ENCODE measurements at regions not wholly inside any gene's neighbourhood (a gene's known extent, or its start where the extent isn't known, plus 50 kb on each side); places are given as distances from the start of the nearest gene placed in this dataset.
"Not testable (repeated sequence)": the region's sequence is repeated elsewhere in the genome, so short reads cannot be mapped to it uniquely, and the experiment has no call there.

DNA sequence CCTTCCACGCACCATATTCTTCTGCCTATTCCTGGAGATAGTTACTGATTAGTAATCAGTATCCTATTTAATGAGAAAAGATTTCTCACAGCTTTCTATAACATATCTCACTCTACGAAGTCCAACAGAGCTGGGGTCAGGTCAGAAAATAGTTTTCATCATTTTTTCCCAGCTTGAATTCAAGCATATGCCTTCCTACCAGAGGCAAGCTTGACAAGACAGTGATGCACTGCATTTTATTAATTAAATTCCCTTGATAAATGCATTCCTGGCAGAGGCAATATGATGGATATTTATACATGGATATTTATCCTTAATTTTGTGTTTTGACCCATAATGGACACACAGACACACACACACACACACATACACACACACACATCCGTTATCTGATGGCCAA lies 961.4 kb downstream of the EPHA3 start:
- H3K4me3 Mint-ChIP-seq (ENCODE audit: unreplicated experiment) = no peak overlapping the region
- peaks cover 6% of the 10 kb centered on the region for H3K4me1 Mint-ChIP-seq (ENCODE audit: insufficient read depth, unreplicated experiment)
- H3K9me3 Mint-ChIP-seq (ENCODE audit: unreplicated experiment) = peaks cover 8% of the 10 kb centered on the region
- H3K27me3 Mint-ChIP-seq (ENCODE audit: insufficient read depth, unreplicated experiment) = no peaks in the 10 kb centered on the region
- TF ChIP-seq CTCF (IDR thresholded peaks at IDR 0.05; ENCODE audit: unreplicated experiment) = no peak
- ChIA-PET POLR2A (no interaction called here), CTCF (no interaction called here)
- H3K36me3 Mint-ChIP-seq (ENCODE audit: insufficient read depth, unreplicated experiment) = no peaks in the 10 kb centered on the region
- intact Hi-C loops (cut with micrococcal nuclease) = no loop called here
- BruUV-seq (replicated peaks) = no TSS peak
- no peak overlapping the region for H3K27ac Mint-ChIP-seq (ENCODE audit: low read depth, unreplicated experiment)
- no peak for DNase-seq (ENCODE audit: unreplicated experiment)

DNA sequence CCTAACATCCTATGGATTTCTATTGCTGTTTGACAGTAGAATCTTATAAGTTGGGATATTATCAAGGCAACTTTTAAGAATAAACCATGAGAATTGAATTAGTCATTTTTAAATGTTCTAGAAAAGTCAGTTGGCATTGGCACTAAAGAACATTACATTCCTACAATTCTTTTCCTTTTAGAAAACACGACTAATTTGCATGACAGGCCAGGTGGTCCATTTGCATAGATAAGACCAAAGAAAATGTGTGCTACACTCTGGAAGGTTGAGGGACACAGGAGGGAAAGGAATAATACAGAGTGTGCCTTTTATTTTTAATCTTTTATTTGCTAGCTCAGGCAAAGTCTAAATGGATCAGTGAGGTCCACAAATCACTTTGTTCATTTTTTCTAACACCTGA lies 962.3 kb downstream of the EPHA3 start:
- intact Hi-C loops (cut with micrococcal nuclease) = no loop called here
- Mint-ChIP-seq H3K36me3 (ENCODE audit: insufficient read depth, unreplicated experiment) (no peaks in the 10 kb centered on the region), H3K4me3 (ENCODE audit: unreplicated experiment) (no peak overlapping the region), H3K4me1 (ENCODE audit: insufficient read depth, unreplicated experiment) (peaks cover 6% of the 10 kb centered on the region), H3K27ac (ENCODE audit: low read depth, unreplicated experiment) (no peak overlapping the region), H3K9me3 (ENCODE audit: unreplicated experiment) (peaks cover 8% of the 10 kb centered on the region), H3K27me3 (ENCODE audit: insufficient read depth, unreplicated experiment) (no peaks in the 10 kb centered on the region)
- no TSS peak for BruUV-seq (replicated peaks)
- ChIA-PET POLR2A (no interaction called here), CTCF (interaction anchor here (0.7 kb wide), 1 partner anchor 9 kb away, joined by 3 read pairs; no protein-coding TSS in a partner anchor)
- TF ChIP-seq CTCF (IDR thresholded peaks at IDR 0.05; ENCODE audit: unreplicated experiment) = no peak
- no peak for DNase-seq (ENCODE audit: unreplicated experiment)

- CTCF ChIA-PET = interaction anchor here (0.7 to 1.6 kb wide), 4 partner anchors 14 to 430 kb away, joined by 3 to 5 read pairs (median 3); no protein-coding TSS in a partner anchor
- POLR2A ChIA-PET = interaction anchor here (0.8 kb wide), 1 partner anchor 9 kb away, joined by 3 read pairs; no protein-coding TSS in a partner anchor
- Mint-ChIP-seq H3K27ac (ENCODE audit: low read depth, unreplicated experiment) (no peak overlapping the region), H3K4me1 (ENCODE audit: insufficient read depth, unreplicated experiment) (no peaks in the 10 kb centered on the region), H3K4me3 (ENCODE audit: unreplicated experiment) (no peak overlapping the region), H3K27me3 (ENCODE audit: insufficient read depth, unreplicated experiment) (no peaks in the 10 kb centered on the region), H3K9me3 (ENCODE audit: unreplicated experiment) (peaks cover 8% of the 10 kb centered on the region), H3K36me3 (ENCODE audit: insufficient read depth, unreplicated experiment) (no peaks in the 10 kb centered on the region)
- no TSS peak for BruUV-seq (replicated peaks)
- intact Hi-C loops (cut with micrococcal nuclease) = no loop called here
- TF ChIP-seq CTCF (IDR thresholded peaks at IDR 0.05; ENCODE audit: unreplicated experiment) = no peak
- DNase-seq (ENCODE audit: unreplicated experiment) = no peak
These were observed 968.7 kb downstream of the EPHA3 start for GRCh38 chr3:90076136-90076535.

- no peak for TF ChIP-seq CTCF (IDR thresholded peaks at IDR 0.05; ENCODE audit: unreplicated experiment)
- no peak overlapping the region for H3K4me3 Mint-ChIP-seq (ENCODE audit: unreplicated experiment)
- H3K27ac Mint-ChIP-seq (ENCODE audit: low read depth, unreplicated experiment) = no peak overlapping the region
- CTCF ChIA-PET = interaction anchor here (1.0 to 1.4 kb wide), 2 partner anchors 11 to 1862 kb away, joined by 3 read pairs; no protein-coding TSS in a partner anchor
- POLR2A ChIA-PET = no interaction called here
- BruUV-seq (replicated peaks) = no TSS peak
- no peak for DNase-seq (ENCODE audit: unreplicated experiment)
- H3K36me3 Mint-ChIP-seq (ENCODE audit: insufficient read depth, unreplicated experiment) = no peaks in the 10 kb centered on the region
- no peaks in the 10 kb centered on the region for H3K4me1 Mint-ChIP-seq (ENCODE audit: insufficient read depth, unreplicated experiment)
- intact Hi-C loops (cut with micrococcal nuclease) = no loop called here
- no peaks in the 10 kb centered on the region for H3K9me3 Mint-ChIP-seq (ENCODE audit: unreplicated experiment)
- no peaks in the 10 kb centered on the region for H3K27me3 Mint-ChIP-seq (ENCODE audit: insufficient read depth, unreplicated experiment)
These were observed 973.6 kb downstream of the EPHA3 start for GRCh38 chr3:90080988-90081387.

GRCh38 chr3:90086297-90086696 lies 978.9 kb downstream of the EPHA3 start:
- H3K9me3 Mint-ChIP-seq (ENCODE audit: unreplicated experiment); BruUV-seq (replicated peaks); H3K4me1 Mint-ChIP-seq (ENCODE audit: insufficient read depth, unreplicated experiment); H3K27me3 Mint-ChIP-seq (ENCODE audit: insufficient read depth, unreplicated experiment); H3K4me3 Mint-ChIP-seq (ENCODE audit: unreplicated experiment); DNase-seq (ENCODE audit: unreplicated experiment); intact Hi-C loops (cut with micrococcal nuclease); H3K27ac Mint-ChIP-seq (ENCODE audit: low read depth, unreplicated experiment); H3K36me3 Mint-ChIP-seq (ENCODE audit: insufficient read depth, unreplicated experiment): not testable (repeated sequence)
- ChIA-PET CTCF (interaction anchor here (0.7 to 1.5 kb wide), 2 partner anchors 139 to 953 kb away, joined by 3 to 5 read pairs; no protein-coding TSS in a partner anchor), POLR2A (interaction anchor here (0.9 kb wide), 1 partner anchor 1871 kb away, joined by 4 read pairs; no protein-coding TSS in a partner anchor)
